ENCODE measurements at regions not wholly inside any gene's neighbourhood (a gene's known extent, or its start where the extent isn't known, plus 50 kb on each side); places are given as distances from the start of the nearest gene placed in this dataset.

- no peak for DNase-seq
These were observed 405.5 kb downstream of the KIF4B start for GRCh38 chr5:155418960-155419579.

- DNase-seq, result no peak
These were observed 416.6 kb downstream of the KIF4B start for GRCh38 chr5:155430192-155430591.

- DNase-seq, result no peak
These were observed 420.7 kb downstream of the KIF4B start for GRCh38 chr5:155434267-155434666.

GRCh38 chr5:155434681-155435080 is 421.1 kb downstream of the KIF4B start:
- no peak for DNase-seq

- no peak for DNase-seq
These were observed 428.3 kb downstream of the KIF4B start for GRCh38 chr5:155441849-155442248.

GRCh38 chr5:155451106-155451505 is 437.6 kb downstream of the KIF4B start:
- DNase-seq, result no peak

GRCh38 chr5:155455791-155456514 is 442.4 kb downstream of the KIF4B start:
- DNase-seq, result no peak

GRCh38 chr5:155459889-155460500 is 446.4 kb downstream of the KIF4B start:
- no peak for DNase-seq

- no peak for DNase-seq
These were observed 447.0 kb downstream of the KIF4B start for GRCh38 chr5:155460501-155460931.

- no peak for DNase-seq
These were observed 447.7 kb downstream of the KIF4B start for GRCh38 chr5:155461304-155461703.

- no peak for DNase-seq
These were observed 453.3 kb downstream of the KIF4B start for GRCh38 chr5:155466851-155467250.

- DNase-seq, result no peak
These were observed 457.5 kb downstream of the KIF4B start for GRCh38 chr5:155471027-155471426.

- DNase-seq, result no peak
These were observed 459.2 kb downstream of the KIF4B start for GRCh38 chr5:155472780-155473179.

GRCh38 chr5:155475318-155475717 is 461.8 kb downstream of the KIF4B start:
- DNase-seq, result no peak

GRCh38 chr5:155480731-155481131 is 467.2 kb downstream of the KIF4B start:
- DNase-seq, result no peak

- no peak for DNase-seq
These were observed 467.6 kb downstream of the KIF4B start for GRCh38 chr5:155481182-155481581.

- DNase-seq, result no peak
These were observed 468.9 kb downstream of the KIF4B start for GRCh38 chr5:155482428-155482827.

- DNase-seq, result no peak
These were observed 471.8 kb downstream of the KIF4B start for GRCh38 chr5:155485386-155485785.

GRCh38 chr5:155489949-155490348 is 476.4 kb downstream of the KIF4B start:
- no peak for DNase-seq

- DNase-seq, result no peak
These were observed 478.6 kb downstream of the KIF4B start for GRCh38 chr5:155492191-155492590.

GRCh38 chr5:155504606-155505005 is 491.1 kb downstream of the KIF4B start:
- no peak for DNase-seq

GRCh38 chr5:155507363-155507762 is 493.8 kb downstream of the KIF4B start:
- no peak for DNase-seq

- DNase-seq, result no peak
These were observed 495.1 kb downstream of the KIF4B start for GRCh38 chr5:155508673-155509072.

- DNase-seq, result no peak
These were observed 498.8 kb downstream of the KIF4B start for GRCh38 chr5:155512329-155512728.

Measured in activated CD4-positive, alpha-beta T cell treated with anti-CD3 and anti-CD28 coated beads, Interleukin-2, amount 50 U/mL, for 1 hour (primary cell).